ENCODE measurements at regions not wholly inside any gene's neighbourhood (a gene's known extent, or its start where the extent isn't known, plus 50 kb on each side); places are given as distances from the start of the nearest gene placed in this dataset.

DNA sequence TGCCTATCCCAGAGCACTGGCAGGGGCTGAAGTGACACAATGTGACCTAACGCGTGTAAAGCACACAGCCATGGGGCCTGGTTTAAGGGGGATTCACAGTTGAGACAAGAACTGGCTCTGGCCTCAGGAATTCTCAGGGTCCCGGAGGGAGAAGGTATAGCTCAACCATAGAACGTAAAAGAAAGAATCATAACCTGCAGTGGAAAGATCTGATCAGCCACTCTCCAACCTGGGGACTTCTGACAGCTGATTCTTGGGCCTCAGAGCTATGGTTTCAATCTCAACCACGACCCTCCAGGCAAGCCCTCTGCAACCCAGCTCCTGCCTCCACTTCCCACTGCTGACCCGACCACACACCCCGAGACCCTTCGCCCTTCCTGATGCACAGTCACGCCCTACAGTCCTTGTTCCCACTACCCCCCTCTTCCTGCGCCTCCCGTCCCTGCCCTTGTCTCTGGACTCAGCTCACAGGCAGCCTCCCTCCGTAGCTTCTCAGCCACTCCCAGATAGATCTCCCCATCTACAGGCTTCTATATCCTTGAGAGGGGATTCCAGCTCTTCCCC is 245.2 kb downstream of the BUB3 start:
- TF ChIP-seq POLR2AphosphoS5 (IDR thresholded peaks at IDR 0.05; ENCODE audit: low read depth, low read length): no peak
- no peak for TF ChIP-seq TAF1 (IDR thresholded peaks at IDR 0.05; ENCODE audit: low read depth, low read length)
- TF ChIP-seq POLR2A (IDR thresholded peaks at IDR 0.05; ENCODE audit: low read depth, low read length): no peak
- TF ChIP-seq SPI1 (IDR thresholded peaks at IDR 0.05; ENCODE audit: low read depth, low read length): no peak
- no peak for TF ChIP-seq POU2F2 (IDR thresholded peaks at IDR 0.05; ENCODE audit: low read depth, low read length)
- TF ChIP-seq PAX5 (IDR thresholded peaks at IDR 0.05; ENCODE audit: insufficient read depth, low read length, severe bottlenecking): no peak
